ENCODE measurements at regions not wholly inside any gene's neighbourhood (a gene's known extent, or its start where the extent isn't known, plus 50 kb on each side); places are given as distances from the start of the nearest gene placed in this dataset.

DNA sequence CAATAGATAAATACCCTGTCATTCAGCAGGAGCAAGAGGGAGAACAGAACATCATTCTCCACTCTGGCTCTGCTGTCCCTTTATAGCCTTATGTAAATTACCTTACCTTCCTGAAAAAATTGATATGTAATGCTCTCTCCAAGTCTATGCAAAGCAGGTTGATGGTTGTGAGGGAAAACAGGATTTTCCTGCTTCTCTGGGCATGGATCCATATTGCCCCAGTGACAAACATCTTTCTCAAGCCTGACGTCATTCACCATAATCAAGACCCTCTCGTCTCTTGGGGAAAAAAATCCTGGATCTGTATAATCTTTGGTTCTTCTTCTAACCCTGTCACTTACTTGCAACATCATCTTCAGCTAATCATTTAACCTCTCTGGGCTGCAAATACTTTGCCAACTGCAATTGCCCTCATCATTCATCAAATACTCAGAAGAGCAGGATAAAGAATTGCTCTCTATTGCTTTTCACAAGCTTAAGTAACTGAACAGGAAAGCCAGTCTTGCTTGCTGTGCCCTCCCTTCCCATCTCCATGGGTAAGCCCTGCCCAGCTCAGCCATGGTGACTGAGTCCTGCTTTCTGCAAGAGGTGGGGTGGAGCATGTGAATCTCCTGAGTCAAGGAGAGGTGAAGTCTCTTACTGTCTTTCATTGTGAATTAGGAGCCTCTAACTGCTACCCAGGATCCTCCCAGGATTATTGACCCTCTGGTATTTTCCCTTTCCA lies 123.7 kb upstream of the KLF7 start:
- Histone ChIP-seq H3K4me3 (no peak overlapping the region), H3K36me3 (ENCODE audit: low read depth, missing control alignments) (no peaks in the 10 kb centered on the region), H3K9me3 (no peaks in the 10 kb centered on the region), H3K27me3 (no peaks in the 10 kb centered on the region), H3K4me1 (no peaks in the 10 kb centered on the region), H3K27ac (no peak overlapping the region)
- TF ChIP-seq POLR2A (IDR thresholded peaks at IDR 0.05) = no peak
- TF ChIP-seq, protein P1, sequence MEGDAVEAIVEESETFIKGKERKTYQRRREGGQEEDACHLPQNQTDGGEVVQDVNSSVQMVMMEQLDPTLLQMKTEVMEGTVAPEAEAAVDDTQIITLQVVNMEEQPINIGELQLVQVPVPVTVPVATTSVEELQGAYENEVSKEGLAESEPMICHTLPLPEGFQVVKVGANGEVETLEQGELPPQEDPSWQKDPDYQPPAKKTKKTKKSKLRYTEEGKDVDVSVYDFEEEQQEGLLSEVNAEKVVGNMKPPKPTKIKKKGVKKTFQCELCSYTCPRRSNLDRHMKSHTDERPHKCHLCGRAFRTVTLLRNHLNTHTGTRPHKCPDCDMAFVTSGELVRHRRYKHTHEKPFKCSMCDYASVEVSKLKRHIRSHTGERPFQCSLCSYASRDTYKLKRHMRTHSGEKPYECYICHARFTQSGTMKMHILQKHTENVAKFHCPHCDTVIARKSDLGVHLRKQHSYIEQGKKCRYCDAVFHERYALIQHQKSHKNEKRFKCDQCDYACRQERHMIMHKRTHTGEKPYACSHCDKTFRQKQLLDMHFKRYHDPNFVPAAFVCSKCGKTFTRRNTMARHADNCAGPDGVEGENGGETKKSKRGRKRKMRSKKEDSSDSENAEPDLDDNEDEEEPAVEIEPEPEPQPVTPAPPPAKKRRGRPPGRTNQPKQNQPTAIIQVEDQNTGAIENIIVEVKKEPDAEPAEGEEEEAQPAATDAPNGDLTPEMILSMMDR (IDR thresholded peaks at IDR 0.05) = no peak
- DNase-seq = no peak
- 63 to 78% methylated on average over 2 of the region's 2 CpGs for WGBS, 2 donors
- intact Hi-C loops (cut with DNase I; ENCODE audit: low total_unique reads) = no loop called here

DNA sequence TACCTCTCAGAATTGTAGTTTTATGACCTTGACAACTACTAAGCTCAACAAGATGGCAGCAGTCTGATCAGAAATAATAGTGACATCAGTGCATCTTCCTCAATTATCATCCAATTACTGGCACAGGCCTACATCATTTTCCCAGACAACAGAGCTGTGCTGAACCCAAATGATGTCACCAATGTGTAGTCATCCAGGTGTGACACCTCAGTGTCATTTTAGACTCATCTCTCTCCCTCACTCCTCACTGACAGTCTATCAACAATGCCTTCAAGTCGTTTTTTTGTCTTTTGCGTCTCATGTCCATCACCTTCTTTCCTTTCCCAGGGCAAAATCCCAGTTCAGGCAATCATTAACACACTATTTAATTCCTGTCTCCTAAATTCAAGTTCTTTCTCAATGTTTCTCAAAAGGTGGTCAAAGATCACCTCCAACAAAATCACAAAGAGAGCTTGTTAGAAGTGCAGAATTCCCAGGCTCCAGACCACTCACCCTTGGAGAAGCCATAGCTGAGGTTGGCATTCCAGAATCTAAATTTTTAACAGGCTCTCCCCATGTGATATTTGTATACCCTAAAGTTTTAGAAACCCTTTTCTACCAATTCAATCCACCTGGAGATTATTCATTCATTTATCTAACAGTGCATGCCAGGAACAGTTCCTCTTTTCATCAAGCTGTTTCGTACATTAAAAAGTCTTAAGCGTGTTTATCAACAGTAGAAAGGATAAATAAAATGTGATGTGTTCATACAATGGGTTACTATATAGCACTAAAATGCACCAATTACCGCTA lies 125.3 kb upstream of the KLF7 start:
- 93% methylated on average over 5 of the region's 5 CpGs for WGBS, 2 donors
- intact Hi-C loops (cut with DNase I; ENCODE audit: low total_unique reads) = no loop called here
- no peaks in the 10 kb centered on the region for H3K36me3 ChIP-seq (ENCODE audit: low read depth, missing control alignments)

DNA sequence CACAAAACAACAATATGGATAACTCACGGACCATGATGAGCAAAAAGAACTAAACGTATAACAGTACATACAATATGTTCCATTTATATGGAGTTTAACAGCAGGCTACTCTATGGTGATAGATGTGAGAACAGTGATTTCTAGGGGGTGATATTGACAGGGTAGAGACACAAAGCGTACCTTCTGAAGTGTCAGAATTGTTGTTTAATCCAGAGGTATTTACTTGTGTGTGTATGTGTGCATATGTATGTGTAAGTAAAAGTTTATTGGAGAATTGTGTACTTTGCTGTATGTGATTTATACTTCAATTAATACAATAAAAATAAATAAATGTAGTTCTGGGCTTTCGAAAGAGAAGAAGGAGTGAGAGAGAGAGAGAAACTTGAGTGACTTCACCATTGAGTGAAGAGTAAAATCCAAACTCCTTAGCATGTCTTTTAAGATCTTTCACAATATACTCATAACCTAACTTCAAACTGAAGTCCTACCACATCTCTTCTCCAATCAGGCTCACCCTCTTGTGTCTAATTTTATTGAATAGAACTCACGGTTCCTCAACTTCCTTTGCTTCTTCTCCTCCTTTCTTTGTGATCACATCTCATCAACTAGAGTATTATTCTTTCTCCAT lies 126.0 kb upstream of the KLF7 start:
- Histone ChIP-seq H3K4me3 (no peak overlapping the region), H3K9me3 (no peaks in the 10 kb centered on the region), H3K27ac (no peak overlapping the region), H3K36me3 (ENCODE audit: low read depth, missing control alignments) (no peaks in the 10 kb centered on the region), H3K4me1 (no peaks in the 10 kb centered on the region), H3K27me3 (no peaks in the 10 kb centered on the region)
- WGBS, 2 donors = 90 to 95% methylated on average over 5 of the region's 5 CpGs
- TF ChIP-seq POLR2A (IDR thresholded peaks at IDR 0.05) = no peak
- TF ChIP-seq, protein P1 (IDR thresholded peaks at IDR 0.05) = no peak
- no peak for DNase-seq
- intact Hi-C loops (cut with DNase I; ENCODE audit: low total_unique reads) = no loop called here

More for the DNA sequence above, 125.3 kb upstream of the KLF7 start:
- no peak for TF ChIP-seq POLR2A (IDR thresholded peaks at IDR 0.05)
- TF ChIP-seq, protein P1 (IDR thresholded peaks at IDR 0.05) = no peak
- no peak for DNase-seq
- Histone ChIP-seq H3K4me1 (no peaks in the 10 kb centered on the region), H3K27ac (no peak overlapping the region), H3K27me3 (no peaks in the 10 kb centered on the region), H3K9me3 (no peaks in the 10 kb centered on the region), H3K4me3 (no peak overlapping the region)

DNA sequence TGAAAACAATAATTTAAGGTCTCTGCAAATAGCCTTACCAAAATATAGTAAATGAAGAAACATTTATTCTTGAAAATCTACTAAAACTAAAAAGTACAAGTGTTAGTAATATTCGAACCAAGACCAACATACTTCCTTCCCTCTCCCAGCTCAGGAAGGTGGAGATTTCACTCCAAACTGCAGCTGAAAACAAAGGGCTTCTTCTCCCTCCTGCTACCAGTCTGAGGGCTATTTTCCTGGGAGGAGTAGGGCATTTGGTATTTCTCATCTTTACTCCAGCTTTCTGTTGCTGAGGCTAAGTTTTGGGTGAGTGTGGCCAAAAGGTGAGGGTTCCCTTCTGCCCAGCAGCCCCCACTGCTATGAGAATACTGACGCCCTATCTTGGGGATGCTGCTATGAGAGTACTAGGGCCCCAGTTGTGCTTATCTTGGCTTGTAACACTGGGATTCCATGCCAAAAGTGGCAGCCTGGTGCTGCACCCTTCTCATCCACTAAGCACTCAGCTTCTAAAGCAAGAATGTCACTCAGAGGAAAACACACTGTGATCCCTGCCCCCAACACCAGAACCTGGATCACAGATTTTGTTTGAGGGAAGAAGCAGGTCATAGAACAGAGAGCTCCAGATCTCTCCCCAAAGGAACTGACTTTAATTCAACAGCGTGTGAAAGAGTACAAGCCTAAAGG lies 130.7 kb upstream of the KLF7 start:
- Histone ChIP-seq H3K36me3 (ENCODE audit: low read depth, missing control alignments) (no peaks in the 10 kb centered on the region), H3K9me3 (no peaks in the 10 kb centered on the region), H3K27ac (no peak overlapping the region), H3K27me3 (no peaks in the 10 kb centered on the region), H3K4me3 (no peak overlapping the region), H3K4me1 (no peaks in the 10 kb centered on the region)
- no peak for TF ChIP-seq POLR2A (IDR thresholded peaks at IDR 0.05)
- TF ChIP-seq, protein P1 (IDR thresholded peaks at IDR 0.05) = no peak
- 70 to 71% methylated on average over 3 of the region's 3 CpGs for WGBS, 2 donors
- DNase-seq = no peak
- intact Hi-C loops (cut with DNase I; ENCODE audit: low total_unique reads) = no loop called here
